MM.1S (cell line): ENCODE measurements at regions not wholly inside any gene's neighbourhood (a gene's known extent, or its start where the extent isn't known, plus 50 kb on each side); places are given as distances from the start of the nearest gene placed in this dataset.

Source experiments
- CTCF ChIP-seq: fragments of 300-600 bp; sonication (generic); IDR thresholded peaks from 2 replicates; pipeline ENCODE4 v1.5.1; 2016; ENCODE audit warnings: antibody characterized with exemption, low read length, mixed read lengths
- EZH2phosphoT487 ChIP-seq: fragments of 300-600 bp; sonication (generic); IDR thresholded peaks from 2 replicates; pipeline ENCODE4 v1.6.1; 2018; ENCODE audit warnings: antibody characterized with exemption, low read length

GRCh38 chr21:16554503-16554902 lies 824.7 kb downstream of the USP25 start:
- TF ChIP-seq EZH2phosphoT487 (no peak), CTCF (no peak)
